Skeletal muscle tissue (tissue), 3 donors: ENCODE measurements at regions not wholly inside any gene's neighbourhood (a gene's known extent, or its start where the extent isn't known, plus 50 kb on each side); places are given as distances from the start of the nearest gene placed in this dataset.
A peak's percentile ranks its signal among the peaks of the same experiment; 100 is the strongest.

Source experiments
- H3K27ac ChIP-seq: one replicate; pipeline ENCODE4 v1.7.0; 2013; ENCODE audit warnings: mild to moderate bottlenecking, low read depth, low read length, inconsistent platforms
- H3K27me3 ChIP-seq, 3 donors: one replicate each; pipeline ENCODE4 v1.7.0; 2013; ENCODE audit warnings: low read length in 3 of 3; ENCODE audit not compliant: control insufficient read depth in 3 of 3, insufficient read depth in 3 of 3
- H3K36me3 ChIP-seq, 3 donors: one replicate each; pipeline ENCODE4 v1.7.0; 2013; ENCODE audit warnings: low read length in 3 of 3; ENCODE audit not compliant: control insufficient read depth in 3 of 3, insufficient read depth in 3 of 3
- H3K4me1 ChIP-seq, 3 donors: one replicate each; pipeline ENCODE4 v1.7.0; 2013; ENCODE audit warnings: low read length in 3 of 3, mild to moderate bottlenecking in 3 of 3; ENCODE audit not compliant: control insufficient read depth in 3 of 3, insufficient read depth in 3 of 3
- H3K4me3 ChIP-seq, 3 donors: one replicate each; pipeline ENCODE4 v1.7.0; 2013; ENCODE audit warnings: low read length in 3 of 3
- H3K9ac ChIP-seq, 3 donors: one replicate each; pipeline ENCODE4 v1.7.0; 2013; ENCODE audit warnings: low read length in 3 of 3, mild to moderate bottlenecking in 3 of 3, moderate library complexity in 2 of 3, low read depth in 1 of 3
- H3K9me3 ChIP-seq, 3 donors: one replicate each; pipeline ENCODE4 v1.7.0; 2013; ENCODE audit warnings: low read length in 3 of 3; ENCODE audit not compliant: control insufficient read depth in 3 of 3
- donor health status: Osteomylitis.

DNA sequence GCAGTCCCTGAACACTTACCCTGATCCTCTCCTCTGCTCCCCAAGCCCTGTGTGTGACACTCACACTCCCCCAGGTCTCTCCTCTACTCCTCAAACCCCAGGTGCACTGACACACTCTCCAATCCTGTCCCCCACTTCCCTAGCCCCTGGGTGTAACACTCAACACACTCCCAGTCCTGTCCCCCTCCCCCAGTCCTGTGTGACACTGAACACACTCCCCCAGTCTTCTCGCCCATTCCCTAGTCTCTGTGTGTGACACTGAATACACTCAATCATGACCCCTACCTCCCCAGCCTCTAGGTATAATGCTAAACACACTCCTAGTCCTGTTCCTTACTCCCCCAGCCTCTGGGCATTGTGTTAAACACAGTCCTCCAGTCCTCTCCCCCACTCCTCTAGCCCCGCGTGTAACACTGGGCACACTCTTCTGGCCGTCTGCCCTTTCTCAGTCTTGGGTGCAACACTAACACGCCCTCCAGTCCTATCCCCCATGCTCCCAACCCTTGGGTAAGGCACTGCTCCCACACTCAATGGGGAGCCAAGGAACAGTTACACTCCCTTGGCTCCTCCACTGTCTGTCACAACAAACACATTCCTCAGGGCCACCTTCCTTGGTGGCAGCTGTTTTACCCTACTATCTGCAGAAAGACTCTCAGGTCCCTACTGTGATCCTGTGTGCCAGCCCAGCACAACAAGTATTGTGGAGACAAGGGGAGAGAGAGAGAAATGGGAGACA is 82.5 kb upstream of the PKDCC start:
- Histone ChIP-seq H3K27me3 (no peaks in the 10 kb centered on the region), H3K9me3 (no peaks in the 10 kb centered on the region), H3K4me3 (peak overlapping the region in 1 of 3 donors; percentile 6), H3K4me1 (peaks cover 33 to 45% (median 44%) of the 10 kb centered on the region in 3 donors), H3K36me3 (no peaks in the 10 kb centered on the region), H3K27ac (peak overlapping the region; percentile 81), H3K9ac (no peak overlapping the region)

- peak overlapping the region in 1 of 3 donors; percentile 2 for H3K9ac ChIP-seq
Measured at GRCh38 chr2:41965909-41966295, 81.9 kb upstream of the PKDCC start.

GRCh38 chr2:41966431-41966893 is 81.4 kb upstream of the PKDCC start:
- peak overlapping the region; percentile 81 for H3K27ac ChIP-seq
- H3K4me1 ChIP-seq: peaks cover 33 to 45% (median 44%) of the 10 kb centered on the region in 3 donors
- peak overlapping the region; percentile 2 to 28 (median 28) for H3K9ac ChIP-seq
- H3K27me3 ChIP-seq: no peaks in the 10 kb centered on the region
- no peaks in the 10 kb centered on the region for H3K36me3 ChIP-seq
- peak overlapping the region in 1 of 3 donors; percentile 35 for H3K4me3 ChIP-seq
- no peaks in the 10 kb centered on the region for H3K9me3 ChIP-seq

More at GRCh38 chr2:41965909-41966295, 81.9 kb upstream of the PKDCC start:
- Histone ChIP-seq H3K27ac (peak overlapping the region; percentile 81), H3K36me3 (no peaks in the 10 kb centered on the region), H3K4me3 (peak overlapping the region in 1 of 3 donors; percentile 6), H3K27me3 (no peaks in the 10 kb centered on the region), H3K9me3 (no peaks in the 10 kb centered on the region), H3K4me1 (peaks cover 33 to 45% (median 44%) of the 10 kb centered on the region in 3 donors)

DNA sequence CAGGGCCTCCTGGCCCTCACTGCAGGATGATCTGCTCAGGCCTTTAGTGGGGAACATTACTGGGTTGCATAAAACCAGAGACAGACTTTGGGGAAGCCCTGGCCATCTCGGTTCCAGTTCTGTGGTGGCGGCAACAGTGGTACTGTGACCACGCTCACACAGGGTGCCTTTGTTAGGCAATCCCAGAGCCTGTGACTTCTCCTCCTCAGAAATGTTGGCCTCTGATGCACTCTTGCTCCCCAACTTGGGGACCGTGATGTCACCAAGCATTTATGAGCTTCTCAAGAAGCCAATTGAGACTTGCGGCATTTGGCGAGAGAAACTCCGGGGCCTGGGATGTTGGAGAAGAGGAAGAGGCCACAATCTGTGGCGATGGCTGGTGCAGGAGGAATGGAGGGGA is 80.9 kb upstream of the PKDCC start:
- no peaks in the 10 kb centered on the region for H3K27me3 ChIP-seq
- H3K36me3 ChIP-seq: no peaks in the 10 kb centered on the region
- H3K27ac ChIP-seq: peak overlapping the region; percentile 81
- no peaks in the 10 kb centered on the region for H3K9me3 ChIP-seq
- H3K4me1 ChIP-seq: peaks cover 33 to 45% (median 44%) of the 10 kb centered on the region in 3 donors
- H3K9ac ChIP-seq: peak overlapping the region in 2 of 3 donors; percentile 28 to 45
- H3K4me3 ChIP-seq: peak overlapping the region in 1 of 3 donors; percentile 35

DNA sequence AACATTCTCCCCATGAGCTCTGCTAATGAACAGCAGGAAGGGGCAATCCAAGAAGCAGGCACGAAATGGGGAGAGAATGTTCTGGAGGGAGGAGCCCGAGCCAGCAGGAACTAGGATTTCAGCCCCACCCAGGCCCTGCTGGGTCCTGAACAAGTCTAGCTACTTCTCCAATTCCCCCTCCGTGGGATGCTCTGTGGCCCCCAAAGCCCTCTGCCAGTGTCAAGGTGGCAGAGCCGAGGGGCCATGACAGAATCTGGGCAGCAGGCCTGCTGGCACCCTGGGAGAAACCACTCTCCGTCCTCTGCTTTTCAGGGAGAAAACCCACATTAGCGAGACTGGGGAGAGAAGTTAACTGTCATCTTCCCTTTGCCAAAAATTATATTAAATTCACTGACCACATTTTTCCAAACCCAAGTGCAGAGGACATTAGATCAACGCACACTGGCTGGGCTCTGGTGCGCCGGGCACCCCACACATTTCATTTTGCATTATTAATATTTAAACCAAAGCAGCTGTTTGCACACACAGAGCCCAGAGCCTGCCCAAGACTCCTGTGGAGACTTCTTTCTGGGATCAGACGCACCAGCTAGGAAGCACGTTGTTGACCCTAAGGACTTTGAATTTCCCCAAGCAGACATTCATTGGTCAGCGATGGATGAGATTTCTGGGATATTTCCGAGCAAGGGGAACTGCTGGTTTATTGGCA is 80.2 kb upstream of the PKDCC start:
- Histone ChIP-seq H3K9ac (peak overlapping the region in 1 of 3 donors; percentile 45), H3K27me3 (no peaks in the 10 kb centered on the region), H3K4me1 (peaks cover 33 to 45% (median 44%) of the 10 kb centered on the region in 3 donors), H3K36me3 (no peaks in the 10 kb centered on the region), H3K27ac (peak overlapping the region; percentile 81), H3K9me3 (no peaks in the 10 kb centered on the region), H3K4me3 (no peak overlapping the region)

DNA sequence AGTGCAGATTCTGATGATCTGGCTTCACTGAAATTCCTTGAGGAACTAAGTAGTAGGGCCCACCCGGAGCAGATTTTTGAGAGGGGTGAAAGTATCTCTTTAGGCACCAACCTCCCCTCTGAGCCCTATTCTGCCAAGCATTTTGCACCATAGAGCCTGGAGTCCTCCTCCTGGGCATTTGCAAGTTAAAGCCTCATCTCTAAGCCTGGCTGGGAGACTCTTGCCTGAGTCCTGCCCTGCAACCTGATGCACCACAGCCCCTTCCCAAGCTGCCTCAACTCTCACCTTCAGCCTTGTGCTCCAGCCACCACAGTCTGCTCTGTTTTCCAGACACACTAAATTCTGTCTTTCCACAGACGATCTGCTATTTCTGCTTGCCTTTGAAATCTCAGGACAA is 79.6 kb upstream of the PKDCC start:
- H3K9ac ChIP-seq: no peak overlapping the region
- H3K9me3 ChIP-seq: no peaks in the 10 kb centered on the region
- H3K27me3 ChIP-seq: no peaks in the 10 kb centered on the region
- H3K27ac ChIP-seq: peak overlapping the region; percentile 81
- no peaks in the 10 kb centered on the region for H3K36me3 ChIP-seq
- no peak overlapping the region for H3K4me3 ChIP-seq
- H3K4me1 ChIP-seq: peaks cover 33 to 45% (median 44%) of the 10 kb centered on the region in 3 donors

DNA sequence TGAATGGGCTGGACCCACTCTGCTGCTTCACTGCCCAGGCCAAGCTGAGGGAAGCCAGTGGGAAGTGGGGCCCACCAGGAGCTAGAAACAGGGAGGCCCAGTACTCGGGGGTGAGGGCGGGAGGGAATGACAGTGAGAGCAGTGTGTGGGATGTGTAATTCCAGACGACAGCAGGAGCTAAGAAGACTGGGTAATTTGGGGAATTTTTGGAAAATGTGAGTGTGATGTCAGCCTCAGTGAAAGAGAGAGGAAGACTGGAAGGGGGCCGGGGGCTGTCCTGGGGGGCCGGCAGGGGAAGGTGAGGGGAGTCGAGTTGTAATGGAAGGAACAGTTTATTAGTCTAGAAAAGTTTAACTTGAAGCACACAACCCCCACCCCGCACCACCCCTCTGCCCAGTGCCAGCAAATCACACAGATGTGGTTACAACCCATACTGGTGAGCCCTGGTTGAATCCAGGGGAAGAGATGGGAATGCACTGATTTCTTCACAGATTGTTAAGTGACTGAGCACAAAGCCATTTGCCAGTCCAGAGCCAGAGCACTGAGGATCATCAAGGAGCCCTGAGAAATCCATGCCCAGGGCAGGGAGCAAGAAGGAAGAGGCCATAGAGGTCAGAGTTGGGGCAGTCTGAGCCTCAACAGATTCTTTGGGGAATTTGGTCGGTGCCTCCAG is 76.7 kb upstream of the PKDCC start:
- H3K9me3 ChIP-seq: no peaks in the 10 kb centered on the region
- H3K27ac ChIP-seq: no peak overlapping the region
- H3K27me3 ChIP-seq: no peaks in the 10 kb centered on the region
- no peak overlapping the region for H3K9ac ChIP-seq
- H3K36me3 ChIP-seq: no peaks in the 10 kb centered on the region
- no peak overlapping the region for H3K4me3 ChIP-seq
- H3K4me1 ChIP-seq: peaks cover 18 to 21% (median 19%) of the 10 kb centered on the region in 3 donors

DNA sequence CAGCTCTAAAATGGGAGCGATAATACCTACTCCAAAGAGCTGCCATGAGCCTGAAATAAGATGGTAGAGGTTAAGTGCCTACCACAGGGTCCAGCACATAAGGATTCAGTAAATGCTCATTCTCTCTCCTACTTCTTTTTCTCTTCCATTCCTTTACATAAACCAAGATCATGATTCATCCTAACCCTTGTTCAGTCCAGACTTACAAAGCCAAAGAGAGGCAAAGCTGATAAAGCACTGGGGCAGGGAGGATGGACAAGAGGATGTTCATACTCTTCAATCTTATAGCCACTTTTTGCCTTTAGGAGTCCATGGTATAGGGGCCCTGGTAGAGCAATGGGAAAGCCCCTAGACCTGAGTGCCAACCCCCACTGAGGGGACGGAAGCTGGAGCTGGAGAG is 75.6 kb upstream of the PKDCC start:
- no peak overlapping the region for H3K4me3 ChIP-seq
- H3K27me3 ChIP-seq: no peaks in the 10 kb centered on the region
- no peaks in the 10 kb centered on the region for H3K36me3 ChIP-seq
- H3K4me1 ChIP-seq: peaks cover 9 to 11% (median 9%) of the 10 kb centered on the region in 3 donors
- H3K9ac ChIP-seq: no peak overlapping the region
- no peak overlapping the region for H3K27ac ChIP-seq
- H3K9me3 ChIP-seq: no peaks in the 10 kb centered on the region

DNA sequence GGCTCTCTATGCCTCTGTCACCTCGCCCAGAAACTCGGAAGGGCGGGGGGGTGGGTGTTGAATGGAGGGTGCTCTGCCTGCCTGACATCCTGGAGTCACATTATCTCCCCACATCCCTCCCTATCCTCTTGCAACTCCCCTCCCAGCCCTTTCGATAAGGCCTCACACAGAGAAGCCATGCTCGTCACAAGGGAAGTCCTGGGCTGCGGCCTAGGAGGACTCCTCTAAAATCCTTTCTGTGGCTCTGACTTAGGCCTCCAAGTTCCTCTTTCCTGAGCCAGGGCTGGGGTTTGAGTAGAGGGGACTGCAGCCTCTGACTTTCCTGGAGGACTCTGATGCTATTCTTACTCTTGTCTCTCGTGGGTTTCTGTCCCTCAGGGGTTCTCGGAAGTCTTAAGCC is 75.0 kb upstream of the PKDCC start:
- no peak overlapping the region for H3K4me3 ChIP-seq

More for the DNA sequence above, 75.0 kb upstream of the PKDCC start:
- H3K27ac ChIP-seq: no peak overlapping the region
- no peak overlapping the region for H3K9ac ChIP-seq
- no peaks in the 10 kb centered on the region for H3K36me3 ChIP-seq
- no peaks in the 10 kb centered on the region for H3K9me3 ChIP-seq
- no peaks in the 10 kb centered on the region for H3K27me3 ChIP-seq
- peaks cover 3 to 7% (median 5%) of the 10 kb centered on the region in 3 donors for H3K4me1 ChIP-seq
